NCI-H510A treated with DMSO at 0.1 percent for 48 hours (cell line): ENCODE measurements at regions not wholly inside any gene's neighbourhood (a gene's known extent, or its start where the extent isn't known, plus 50 kb on each side); places are given as distances from the start of the nearest gene placed in this dataset.
"Not testable (repeated sequence)": the region's sequence is repeated elsewhere in the genome, so short reads cannot be mapped to it uniquely, and the experiment has no call there.

Experiments used
- DNase-seq: peaks from one replicate; lab custom pipeline; 2025; lab: John Stamatoyannopoulos, UW

- no peak for DNase-seq
Observed at GRCh38 chr19:28319227-28319626, 893.7 kb downstream of the UQCRFS1 start.

GRCh38 chr19:28318469-28319179, 894.3 kb downstream of the UQCRFS1 start:
- no peak for DNase-seq

DNA sequence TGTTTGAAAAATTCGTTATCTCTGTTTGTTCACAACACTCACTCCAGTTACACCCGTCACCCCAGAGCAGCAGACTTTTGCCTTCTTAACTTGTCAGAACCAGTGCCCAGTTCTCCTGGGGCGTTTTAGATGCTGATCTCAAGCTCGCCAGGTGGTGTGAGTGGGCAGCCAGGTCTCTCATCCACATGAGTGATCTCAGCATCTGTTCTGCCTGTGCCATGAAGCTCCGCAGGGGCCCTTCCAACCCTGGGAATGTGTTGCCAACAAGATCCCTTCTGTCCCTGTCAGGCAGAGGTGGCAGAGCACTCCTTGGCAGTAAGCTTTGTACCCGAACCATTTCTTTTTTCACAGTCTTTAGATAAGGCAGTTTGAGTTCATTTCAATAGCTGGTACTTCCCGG, 896.5 kb downstream of the UQCRFS1 start:
- no peak for DNase-seq

- no peak for DNase-seq
Observed at GRCh38 chr19:28314756-28315155, 898.2 kb downstream of the UQCRFS1 start.

GRCh38 chr19:28314287-28314686, 898.7 kb downstream of the UQCRFS1 start:
- DNase-seq: no peak

DNA sequence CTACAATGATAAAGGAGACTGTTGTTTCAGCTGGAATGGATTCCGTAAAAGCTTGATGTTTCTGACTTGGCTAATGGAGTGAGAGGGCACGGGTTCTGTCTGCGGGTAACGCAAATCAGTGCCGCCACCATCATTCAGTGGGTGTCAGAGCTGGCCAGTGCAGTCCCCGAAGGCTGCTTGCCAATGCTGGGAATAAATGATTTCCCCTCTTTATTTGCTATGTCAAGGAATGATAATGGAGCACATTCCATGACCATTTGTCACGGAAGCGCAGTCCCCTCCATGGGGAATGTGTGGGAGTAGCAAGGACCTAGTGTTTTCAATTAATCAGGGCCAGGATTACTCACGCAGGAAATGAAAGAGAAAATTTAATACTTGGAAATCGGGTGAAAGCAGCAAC, 899.3 kb downstream of the UQCRFS1 start:
- no peak for DNase-seq

- no peak for DNase-seq
Observed at GRCh38 chr19:28312269-28312668, 900.7 kb downstream of the UQCRFS1 start.

GRCh38 chr19:28310829-28311228, 902.1 kb downstream of the UQCRFS1 start:
- DNase-seq: not testable (repeated sequence)

DNA sequence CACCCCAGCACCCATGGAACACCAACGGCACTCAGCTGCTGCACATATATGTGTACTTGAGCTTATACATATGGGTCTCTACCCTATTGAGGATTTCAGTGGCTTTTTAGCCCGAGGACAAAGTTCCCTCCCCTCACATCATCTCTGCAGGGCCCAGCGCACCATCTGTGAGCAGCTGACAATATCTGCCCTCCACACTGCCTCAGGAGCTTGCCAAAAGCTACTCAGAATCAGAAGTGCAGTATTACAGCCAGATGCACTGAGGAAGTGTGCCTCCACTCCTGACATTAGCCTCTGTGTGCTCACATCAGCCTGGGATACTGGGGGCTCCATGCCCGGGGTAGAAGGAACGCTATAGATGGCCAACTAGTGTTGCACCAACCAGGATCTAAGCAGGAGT, 903.9 kb downstream of the UQCRFS1 start:
- no peak for DNase-seq

GRCh38 chr19:28307963-28308362, 905.0 kb downstream of the UQCRFS1 start:
- no peak for DNase-seq

DNA sequence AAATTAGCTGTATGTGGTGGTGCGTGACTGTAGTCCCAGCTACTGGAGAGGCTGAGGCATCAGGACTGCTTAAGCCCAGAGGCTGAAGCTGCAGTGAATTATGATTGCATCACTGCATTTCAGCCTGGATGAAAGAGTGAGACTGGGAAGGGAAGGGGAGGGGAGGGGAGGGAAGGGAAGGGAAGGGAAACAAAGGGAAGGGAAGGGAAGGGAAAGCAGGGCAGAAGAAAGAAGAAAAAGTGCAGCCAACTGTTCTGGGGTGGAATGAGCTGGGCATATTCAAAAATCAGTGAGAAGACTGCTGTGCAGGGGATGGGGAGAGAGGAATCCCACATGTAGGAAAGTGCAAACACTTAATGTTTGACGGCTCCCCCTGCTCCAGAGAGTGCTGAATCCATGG, 905.5 kb downstream of the UQCRFS1 start:
- no peak for DNase-seq

DNA sequence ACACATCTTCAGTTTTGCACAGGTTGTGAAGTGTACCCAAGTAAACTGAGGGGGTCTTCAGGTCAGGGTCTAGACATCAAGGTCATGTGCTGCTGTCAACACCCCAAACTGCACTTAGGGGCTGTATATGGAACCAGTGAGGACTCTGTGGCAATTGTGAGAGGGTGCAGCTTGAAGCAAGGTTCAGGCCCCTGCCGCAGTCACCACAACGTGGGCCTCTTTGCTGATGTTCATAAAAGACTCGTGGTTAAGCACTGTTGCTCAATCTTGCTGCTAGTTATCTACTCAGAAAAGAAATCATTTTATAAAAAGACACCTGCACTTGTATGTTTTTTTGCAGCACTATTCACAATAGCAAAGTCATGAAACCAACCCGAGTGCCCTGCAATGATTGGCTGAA, 907.4 kb downstream of the UQCRFS1 start:
- no peak for DNase-seq

DNA sequence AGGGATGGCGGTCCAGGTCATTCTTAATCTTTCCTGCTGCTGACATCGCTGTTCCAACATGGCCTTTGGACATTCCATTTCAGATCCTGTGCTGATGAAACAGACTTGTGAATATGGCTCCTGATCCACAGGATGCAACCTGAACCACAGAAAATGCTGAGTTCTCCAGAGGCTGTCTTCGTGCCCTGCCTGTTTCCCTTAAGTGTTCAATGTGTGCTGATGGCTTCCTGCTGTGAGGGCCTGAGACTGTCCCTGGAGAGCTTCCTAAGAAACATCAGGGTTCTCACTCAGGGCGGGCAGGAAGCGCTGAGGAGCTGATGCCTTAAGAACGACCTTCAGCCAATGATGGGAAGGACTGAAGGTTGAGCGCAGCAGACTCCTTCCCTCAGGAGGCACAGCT, 909.4 kb downstream of the UQCRFS1 start:
- no peak for DNase-seq

- DNase-seq: no peak
Observed at GRCh38 chr19:28301961-28302360, 911.0 kb downstream of the UQCRFS1 start.

DNA sequence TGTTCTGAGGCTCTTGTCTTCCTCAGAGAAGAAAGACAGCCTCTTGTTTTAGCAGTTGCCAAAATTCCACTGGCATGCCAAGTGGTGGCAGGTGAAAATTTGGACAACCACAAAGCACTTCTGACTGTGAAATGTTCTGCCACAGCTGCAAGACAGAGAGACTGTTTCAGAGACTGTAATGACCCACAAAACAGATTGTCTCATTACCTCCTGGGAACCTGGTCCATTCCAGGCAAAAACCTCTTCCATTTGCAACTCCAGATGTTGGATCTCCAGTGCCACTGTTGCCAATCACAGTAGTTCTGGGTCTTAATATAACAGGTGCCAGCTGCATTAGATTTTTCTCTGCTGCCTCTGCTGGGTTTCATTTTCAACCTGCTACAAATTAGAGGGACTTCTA, 911.5 kb downstream of the UQCRFS1 start:
- DNase-seq: no peak

GRCh38 chr19:28299649-28300048, 913.3 kb downstream of the UQCRFS1 start:
- DNase-seq: no peak

GRCh38 chr19:28297586-28298157, 915.3 kb downstream of the UQCRFS1 start:
- no peak for DNase-seq

- DNase-seq: no peak
Observed at GRCh38 chr19:28297036-28297435, 915.9 kb downstream of the UQCRFS1 start.

- no peak for DNase-seq
Observed at GRCh38 chr19:28296506-28296905, 916.4 kb downstream of the UQCRFS1 start.

DNA sequence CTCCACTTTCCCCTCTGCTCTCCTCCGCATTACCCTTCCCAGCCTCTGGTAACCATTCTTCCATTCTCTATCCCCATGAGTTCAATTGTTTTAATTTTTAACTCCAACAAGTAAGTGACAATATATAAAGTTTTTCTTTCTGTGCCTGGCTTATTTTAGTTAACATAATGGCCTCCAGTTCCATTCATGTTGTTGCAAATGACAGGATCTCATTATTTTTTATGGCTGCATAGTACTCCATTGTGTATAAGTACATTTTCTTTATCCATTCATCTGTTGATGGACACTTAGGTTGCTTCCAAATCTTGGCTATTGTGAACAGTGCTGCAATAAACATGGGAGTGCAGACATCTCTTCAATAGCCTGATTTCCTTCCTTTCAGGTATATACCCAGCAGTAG, 918.0 kb downstream of the UQCRFS1 start:
- not testable (repeated sequence) for DNase-seq

DNA sequence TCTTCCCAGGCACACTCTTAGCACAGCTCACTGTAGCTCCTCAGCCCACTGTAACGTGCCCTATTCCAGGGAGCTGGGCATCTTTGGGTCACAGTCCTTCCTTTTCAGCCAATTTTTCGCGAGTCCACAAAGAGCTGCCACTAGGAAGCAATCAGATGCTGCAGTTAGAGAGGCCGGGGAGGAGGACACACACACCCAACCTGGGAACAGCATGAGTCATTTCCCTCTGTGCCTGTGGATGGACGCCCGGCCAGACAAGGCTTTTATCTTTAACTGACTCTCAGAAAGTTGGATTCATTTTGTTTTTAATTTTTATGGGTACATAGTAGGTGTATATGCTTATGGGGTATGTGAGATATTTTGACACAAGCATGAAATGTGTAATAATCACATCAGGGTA, 918.6 kb downstream of the UQCRFS1 start:
- DNase-seq: no peak

GRCh38 chr19:28293685-28294084, 919.3 kb downstream of the UQCRFS1 start:
- no peak for DNase-seq

DNA sequence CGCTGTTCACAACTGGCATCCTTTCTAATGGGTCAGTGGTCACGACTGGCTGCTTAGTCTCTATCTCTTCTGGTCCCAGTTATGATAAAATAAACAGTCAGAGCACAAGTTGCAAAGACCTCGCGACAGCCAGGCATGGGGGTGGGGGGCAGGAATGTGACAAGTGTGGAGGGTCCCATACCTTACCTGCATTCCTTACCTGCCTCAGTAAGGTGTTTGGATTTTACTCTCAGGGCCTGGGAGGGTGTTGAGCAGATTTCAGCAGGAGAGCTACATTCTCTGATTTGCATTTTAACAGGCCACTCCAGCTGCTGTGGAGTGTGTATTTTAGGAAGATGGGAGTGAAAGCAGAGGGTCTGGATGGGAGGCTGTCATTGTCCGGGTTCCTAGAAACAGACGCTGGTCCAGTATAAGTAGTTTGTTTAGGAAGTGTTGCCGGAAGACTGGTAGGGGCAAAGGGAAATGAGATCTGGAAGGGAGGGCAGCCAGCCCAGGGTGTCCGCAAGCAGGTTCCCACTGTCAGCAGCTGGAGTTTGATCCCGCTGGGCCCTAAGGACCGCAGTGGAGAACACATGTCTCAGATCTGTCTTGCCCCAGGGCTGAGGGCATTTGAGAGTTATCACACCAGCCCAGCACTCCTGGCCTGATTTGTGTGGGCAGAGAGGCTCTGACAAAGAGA, 920.0 kb downstream of the UQCRFS1 start:
- no peak for DNase-seq

DNA sequence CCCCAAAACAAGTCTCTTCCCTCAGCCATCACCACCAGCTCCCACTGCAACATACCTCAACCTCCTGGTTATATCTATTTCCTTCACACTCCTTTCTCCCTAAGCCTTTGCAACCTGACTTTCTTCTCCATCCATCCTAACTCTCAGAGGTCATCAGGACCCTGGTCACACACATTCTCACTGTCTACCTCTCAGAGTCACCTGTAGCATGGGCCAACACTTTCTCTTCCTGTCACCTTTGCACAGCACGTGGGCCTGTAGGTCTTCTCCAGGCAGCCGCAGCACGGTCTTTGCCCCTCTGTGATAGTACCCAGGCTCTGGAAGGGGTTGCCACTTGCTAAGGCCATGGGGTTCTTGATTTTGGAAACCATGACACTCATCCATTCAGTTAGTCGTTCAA, 921.1 kb downstream of the UQCRFS1 start:
- DNase-seq: no peak
